IMR-90 (cell line): ENCODE measurements at regions not wholly inside any gene's neighbourhood (a gene's known extent, or its start where the extent isn't known, plus 50 kb on each side); places are given as distances from the start of the nearest gene placed in this dataset.

Source experiments
- ATAC-seq: fragments of 200-7000 bp; cut with Tn5 transposase; 2 replicates; pipeline ENCODE4 v1.9.1; 2020; ENCODE audit warnings: low read depth, mild to moderate bottlenecking, moderate library complexity
- BruUV-seq: library from RNA; stranded (reverse); fragments of 400-500 nt; replicated peaks from 2 replicates; lab custom pipeline; 2021; lab: Mats Ljungman, UMichigan
- CTCF ChIA-PET: fragments of 300-600 bp; formaldehyde crosslinking; extraction: SDS; loops from one replicate; lab custom pipeline; 2021; ENCODE audit warnings: antibody characterized with exemption; lab: Yijun Ruan, JAX
- POLR2A ChIA-PET: fragments of 300-600 bp; sonication (Branson Sonifier 250); formaldehyde crosslinking; loops from one replicate; lab custom pipeline; 2022; ENCODE audit warnings: antibody characterized with exemption; ENCODE audit not compliant: unreplicated experiment; lab: Charles Lee
- DNase-seq: peaks from one replicate; pipeline ENCODE4 v3.0.0; 2013
- H2AFZ ChIP-seq: replicated peaks from 2 replicates; pipeline ENCODE3; 2013; ENCODE audit warnings: low read length, mild to moderate bottlenecking; ENCODE audit not compliant: poor library complexity
- H2AK5ac ChIP-seq: 2 replicates; pipeline ENCODE4 v1.6.1; 2013; ENCODE audit warnings: low read depth, low read length, inconsistent platforms
- H2AK9ac ChIP-seq: replicated peaks from 2 replicates; pipeline ENCODE3; 2013; ENCODE audit warnings: mild to moderate bottlenecking, low read depth, low read length, moderate library complexity; ENCODE audit not compliant: poor library complexity
- H2BK120ac ChIP-seq: 2 replicates; pipeline ENCODE4 v1.6.1; 2013; ENCODE audit warnings: low read depth, low read length, inconsistent platforms
- H2BK15ac ChIP-seq: 3 replicates; pipeline ENCODE4 v1.6.1; 2013; ENCODE audit warnings: low read depth, low read length, inconsistent platforms
- H2BK20ac ChIP-seq: 2 replicates; pipeline ENCODE4 v1.6.1; 2013; ENCODE audit warnings: low read depth, mild to moderate bottlenecking, inconsistent platforms, low read length, moderate library complexity
- H2BK5ac ChIP-seq: 2 replicates; pipeline ENCODE4 v1.6.1; 2013; ENCODE audit warnings: mild to moderate bottlenecking, low read depth, low read length, inconsistent platforms; ENCODE audit not compliant: poor library complexity, severe bottlenecking
- H3K14ac ChIP-seq: replicated peaks from 2 replicates; pipeline ENCODE4 v1.6.1; 2013; ENCODE audit warnings: low read depth, low read length, inconsistent platforms
- H3K18ac ChIP-seq: 2 replicates; pipeline ENCODE4 v1.6.1; 2013; ENCODE audit warnings: low read depth, low read length, control low read depth
- H3K23ac ChIP-seq: 2 replicates; pipeline ENCODE4 v1.6.1; 2013; ENCODE audit warnings: low read depth, low read length, inconsistent platforms
- H3K27ac ChIP-seq: 2 replicates; pipeline ENCODE4 v1.5.1; 2013; ENCODE audit warnings: mild to moderate bottlenecking, control low read depth, low read length; ENCODE audit not compliant: insufficient read depth
- H3K27me3 ChIP-seq: 2 replicates; pipeline ENCODE4 v1.6.1; 2013; ENCODE audit warnings: low read length; ENCODE audit not compliant: control insufficient read depth, insufficient read depth
- H3K36me3 ChIP-seq: 2 replicates; pipeline ENCODE4 v1.6.1; 2013; ENCODE audit warnings: low read length, mixed read lengths; ENCODE audit not compliant: control insufficient read depth, insufficient read depth
- H3K4ac ChIP-seq: 2 replicates; pipeline ENCODE4 v1.6.1; 2013; ENCODE audit warnings: low read depth, low read length, inconsistent platforms
- H3K4me1 ChIP-seq: 2 replicates; pipeline ENCODE4 v1.6.1; 2013; ENCODE audit warnings: low read length, mixed read lengths; ENCODE audit not compliant: control insufficient read depth, insufficient read depth
- H3K4me2 ChIP-seq: 2 replicates; pipeline ENCODE4 v1.6.1; 2013; ENCODE audit warnings: low read depth, mild to moderate bottlenecking, control low read depth, low read length, moderate library complexity
- H3K4me3 ChIP-seq: 2 replicates; pipeline ENCODE4 v1.5.1; 2013; ENCODE audit warnings: low read depth, mild to moderate bottlenecking, control low read depth, low read length, moderate library complexity; ENCODE audit not compliant: insufficient read depth
- H3K56ac ChIP-seq: 2 replicates; pipeline ENCODE4 v1.6.1; 2013; ENCODE audit warnings: low read length, inconsistent platforms; ENCODE audit not compliant: insufficient read depth; ENCODE audit errors: extremely low read depth
- H3K79me1 ChIP-seq, 2 experiments: 2 replicates each; pipeline ENCODE4 v1.6.1; 2013; ENCODE audit warnings: low read length in 2 of 2, inconsistent platforms in 1 of 2, low read depth in 1 of 2
- H3K9ac ChIP-seq: 2 replicates; pipeline ENCODE4 v1.6.1; 2013; ENCODE audit warnings: low read depth, low read length, control low read depth
- H3K9me1 ChIP-seq: 2 replicates; pipeline ENCODE4 v1.6.1; 2013; ENCODE audit warnings: low read length, inconsistent platforms; ENCODE audit not compliant: insufficient read depth
- H3K9me3 ChIP-seq: 2 replicates; pipeline ENCODE4 v1.6.1; 2013; ENCODE audit warnings: low read length; ENCODE audit not compliant: control insufficient read depth, insufficient read depth
- H4K20me1 ChIP-seq: 2 replicates; pipeline ENCODE4 v1.6.1; 2013; ENCODE audit warnings: low read length, inconsistent platforms; ENCODE audit not compliant: insufficient read depth
- H4K5ac ChIP-seq: 2 replicates; pipeline ENCODE4 v1.6.1; 2013; ENCODE audit warnings: mild to moderate bottlenecking, low read depth, low read length, control low read depth
- H4K8ac ChIP-seq, 2 experiments: 2 replicates each; pipeline ENCODE4 v1.6.1; 2013; ENCODE audit warnings: low read depth in 2 of 2, low read length in 2 of 2, control low read depth in 1 of 2, inconsistent platforms in 1 of 2
- H4K91ac ChIP-seq: 2 replicates; pipeline ENCODE4 v1.6.1; 2013; ENCODE audit warnings: low read depth, low read length, inconsistent platforms; ENCODE audit not compliant: insufficient read depth
- BHLHE40 ChIP-seq: fragments of 150-350 bp; IDR thresholded peaks from 2 replicates; pipeline ENCODE4 v1.6.1; 2016; ENCODE audit warnings: mild to moderate bottlenecking, low read depth, low read length
- CTCF ChIP-seq: conservative IDR thresholded peaks from 2 replicates; pipeline ENCODE4 v1.5.1; 2012; ENCODE audit warnings: mild to moderate bottlenecking, low read depth, low read length, improper control_type of control experiment
- ELK1 ChIP-seq: fragments of 150-350 bp; IDR thresholded peaks from 2 replicates; pipeline ENCODE4 v1.6.1; 2016; ENCODE audit warnings: low read depth, mild to moderate bottlenecking, low read length, moderate library complexity, borderline replicate concordance
- MAFK ChIP-seq: IDR thresholded peaks from 2 replicates; pipeline ENCODE4 v1.6.1; 2012; ENCODE audit warnings: low read depth, low read length, improper control_type of control experiment
- POLR2A ChIP-seq: IDR thresholded peaks from 2 replicates; pipeline ENCODE4 v1.6.1; 2012; ENCODE audit warnings: mild to moderate bottlenecking, low read depth, low read length
- SMC3 ChIP-seq: fragments of 150-350 bp; IDR thresholded peaks from 2 replicates; pipeline ENCODE4 v1.6.1; 2016; ENCODE audit warnings: low read depth, mild to moderate bottlenecking, antibody characterized with exemption, low read length, moderate library complexity
- USF2 ChIP-seq: fragments of 150-350 bp; IDR thresholded peaks from 2 replicates; pipeline ENCODE4 v1.6.1; 2017; ENCODE audit warnings: mild to moderate bottlenecking, antibody characterized with exemption, low read length, low read depth
- WGBS, 2 experiments: methylation state at CpG; one replicate each; pipeline versions ENCODE4 v1.1.5 to v1.1.7; 2013; ENCODE audit warnings: missing lambda C conversion rate in 2 of 2; ENCODE audit not compliant: insufficient read length in 1 of 2; ENCODE audit errors: extremely low coverage in 2 of 2; 5-methylcytosine and 5-hydroxymethylcytosine counted together
- dilution Hi-C: fragments of 300-500 bp; cut with HindIII; formaldehyde crosslinking; loops from one replicate; pipeline ENCODE4 v1.14.3; 2018; ENCODE audit warnings: low sequenced_read_pairs; ENCODE audit not compliant: unreplicated experiment
- in situ Hi-C: fragments of 300-500 bp; cut with MboI; formaldehyde crosslinking; loops from 3 replicates; pipeline ENCODE4 v1.14.3; 2019; ENCODE audit warnings: low sequenced_read_pairs, inconsistent platforms, mixed read lengths
- intact Hi-C: fragments of 100-400 bp; cut with micrococcal nuclease; formaldehyde crosslinking; loops from 2 replicates; pipeline ENCODE4 v1.10.0; 2022

DNA sequence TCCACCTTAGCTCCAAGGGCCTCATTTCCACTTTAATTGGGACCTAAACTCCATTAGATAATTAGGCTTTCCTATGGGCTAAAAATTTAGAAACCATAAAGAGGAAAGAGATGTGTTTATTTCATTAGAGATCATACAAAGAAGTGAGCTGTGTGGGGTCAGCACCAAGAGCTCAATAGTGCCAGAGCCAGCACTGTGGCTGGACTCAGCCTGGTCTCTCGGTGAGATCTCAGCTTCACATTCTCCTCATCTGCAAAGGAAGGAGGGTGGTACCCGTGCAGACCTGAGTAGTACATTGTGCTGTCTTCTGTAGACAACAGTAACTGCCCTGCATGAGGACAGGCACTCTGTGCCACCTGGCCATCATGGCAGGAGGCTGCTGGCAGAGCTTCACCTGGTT lies 136.1 kb upstream of the EPB41L4A start:
- in situ Hi-C loops, result loop anchor here (10.0 to 25.0 kb wide), 3 partner anchors 290 to 1057 kb away; no protein-coding TSS in a partner anchor
- Histone ChIP-seq H3K9me1 (peaks cover 3% of the 10 kb centered on the region; the same call in 1 of the 2 replicates), H4K91ac (no peak overlapping the region), H2AK9ac (no peak overlapping the region), H3K23ac (no peak overlapping the region), H3K18ac (no peak overlapping the region), H4K5ac (no peak overlapping the region), H3K9me3 (no peaks in the 10 kb centered on the region), H3K36me3 (no peaks in the 10 kb centered on the region), H2BK120ac (no peak overlapping the region), H3K27me3 (peaks cover 10% of the 10 kb centered on the region), H2BK15ac (no peak overlapping the region), H3K79me1 (no peaks in the 10 kb centered on the region), H3K4ac (no peak overlapping the region), H3K14ac (no peak overlapping the region), H3K4me2 (no peak overlapping the region), H2BK20ac (no peak overlapping the region), H3K56ac (no peak overlapping the region), H3K27ac (no peak overlapping the region), H4K8ac (no peak overlapping the region), H3K4me1 (no peaks in the 10 kb centered on the region), H3K9ac (no peak overlapping the region), H3K4me3 (no peak overlapping the region), H4K20me1 (no peaks in the 10 kb centered on the region), H2AFZ (no peak overlapping the region), H2BK5ac (no peak overlapping the region), H2AK5ac (no peak overlapping the region)
- dilution Hi-C loops, result no loop called here
- intact Hi-C loops, result no loop called here
- 40% methylated on average over 1 of the region's 2 CpGs; no CpG with 5 or more reads in 1 of the 2 experiments for WGBS, 2 experiments
- BruUV-seq, result no TSS peak
- TF ChIP-seq CTCF (no peak), USF2 (no peak), MAFK (no peak), BHLHE40 (no peak), POLR2A (no peak), SMC3 (no peak), ELK1 (no peak)
- DNase-seq (no peak), ATAC-seq (no peak)
- POLR2A ChIA-PET, result no interaction called here
- CTCF ChIA-PET, result interaction anchor here (0.6 to 1.5 kb wide), 4 partner anchors 52 to 293 kb away, joined by 3 to 4 read pairs (median 4); no protein-coding TSS in a partner anchor
